Renal cortex interstitium (tissue), 11 donors: ENCODE measurements at regions not wholly inside any gene's neighbourhood (a gene's known extent, or its start where the extent isn't known, plus 50 kb on each side); places are given as distances from the start of the nearest gene placed in this dataset.

Experiments
- DNase-seq, 11 donors: peaks; one replicate each; pipeline ENCODE4 v3.0.0-alpha.2; 2013; ENCODE audit warnings: low read depth in 9 of 11, low spot score in 4 of 11; ENCODE audit errors: extremely low read depth in 1 of 11

DNA sequence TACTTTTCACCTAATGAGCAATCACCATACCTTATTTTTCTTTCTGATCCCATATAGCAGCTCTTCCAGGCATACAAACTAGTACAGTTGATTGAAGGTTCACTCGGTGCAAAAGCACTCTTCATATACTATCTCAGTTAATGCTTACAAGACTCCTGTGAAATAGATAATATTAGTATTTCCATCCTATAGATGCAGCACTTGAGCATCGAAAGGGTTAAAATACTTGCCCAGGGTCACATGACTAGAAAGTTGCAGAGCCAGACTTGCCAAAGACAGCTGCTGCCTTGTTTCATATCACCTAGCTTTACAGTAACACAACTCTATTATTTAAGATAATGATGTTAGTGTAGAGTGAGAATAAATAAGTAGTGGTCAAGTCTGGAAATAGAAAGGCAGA, 466.0 kb upstream of the TNP1 start:
- DNase-seq, result no peak

DNA sequence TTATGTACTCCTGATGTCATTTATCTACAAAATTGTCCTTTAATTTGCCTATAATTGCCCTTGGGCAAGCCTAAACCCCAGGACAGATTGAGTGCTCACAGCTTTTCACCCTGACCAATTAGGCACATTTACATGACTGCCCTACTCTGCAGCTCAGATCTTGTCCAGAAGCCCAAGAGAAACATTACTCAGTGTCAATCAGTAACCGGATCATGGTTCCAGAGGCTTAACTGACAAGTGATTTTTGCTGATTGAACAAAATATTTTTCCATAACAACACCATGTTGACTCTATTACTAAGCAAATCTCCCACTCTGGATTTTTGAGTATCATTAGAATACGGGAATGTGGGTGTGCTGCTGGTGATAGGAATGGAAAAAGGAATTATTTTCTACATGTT, 465.4 kb upstream of the TNP1 start:
- DNase-seq, result no peak

DNA sequence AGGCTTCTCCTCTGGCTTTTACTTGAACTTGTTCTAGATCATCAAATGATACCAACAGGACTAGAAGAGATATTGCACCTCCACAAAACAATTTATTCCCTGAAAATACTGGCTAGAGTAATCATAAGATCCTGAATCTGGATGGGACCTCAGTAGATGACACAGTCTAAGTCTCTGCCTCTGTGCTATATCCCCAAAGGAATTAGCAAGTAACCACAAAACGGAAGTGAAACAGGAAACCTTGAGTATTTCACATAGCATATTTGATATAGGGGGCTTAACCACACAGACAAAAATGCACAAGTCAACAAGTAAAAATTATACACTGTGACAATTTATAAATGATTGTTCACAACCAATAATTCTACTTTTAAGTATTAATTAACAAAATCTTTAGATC, 456.9 kb upstream of the TNP1 start:
- DNase-seq, result no peak

DNA sequence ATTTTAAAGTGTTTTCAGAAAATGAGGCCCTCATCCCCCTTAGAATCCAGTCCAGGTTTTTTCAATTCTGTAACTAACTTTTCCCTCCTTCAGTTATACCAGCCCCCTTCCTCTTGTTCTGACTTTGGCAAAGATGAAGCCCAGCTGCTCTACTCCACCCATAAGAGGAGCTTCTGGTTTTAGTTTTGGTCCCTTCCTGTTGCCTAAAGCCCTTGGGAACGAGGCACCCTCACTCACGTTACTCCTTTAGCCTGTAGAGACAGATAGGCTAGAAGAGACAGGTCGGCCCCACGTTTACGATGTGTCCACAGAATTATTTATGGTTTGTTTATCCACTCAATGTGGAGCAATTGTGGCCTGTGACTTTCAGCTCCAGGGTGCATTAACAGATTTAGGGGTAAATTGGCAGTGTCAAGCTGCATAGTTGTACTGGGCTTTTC, 454.2 kb upstream of the TNP1 start:
- peak in 6 of 11 donors; percentile 20 to 54 (median 42) for DNase-seq

DNA sequence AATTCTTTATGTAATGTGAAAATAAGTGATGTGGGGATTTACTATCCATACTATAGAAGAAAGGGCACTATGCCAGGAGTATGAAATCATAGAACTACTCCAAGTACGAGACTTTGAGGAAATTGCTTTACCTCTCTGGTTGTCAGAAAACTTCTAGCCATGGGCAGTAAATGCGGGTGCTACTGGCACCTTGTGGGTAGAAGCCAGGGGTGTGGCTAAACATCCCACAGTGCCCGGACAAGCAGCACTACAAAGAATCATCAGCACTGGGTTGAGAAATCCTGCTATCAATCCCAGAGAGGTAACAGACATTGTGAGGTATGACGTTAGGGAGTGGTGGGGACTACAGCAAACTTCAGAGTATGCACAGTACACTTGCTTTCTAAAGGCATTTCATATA, 453.5 kb upstream of the TNP1 start:
- no peak for DNase-seq

DNA sequence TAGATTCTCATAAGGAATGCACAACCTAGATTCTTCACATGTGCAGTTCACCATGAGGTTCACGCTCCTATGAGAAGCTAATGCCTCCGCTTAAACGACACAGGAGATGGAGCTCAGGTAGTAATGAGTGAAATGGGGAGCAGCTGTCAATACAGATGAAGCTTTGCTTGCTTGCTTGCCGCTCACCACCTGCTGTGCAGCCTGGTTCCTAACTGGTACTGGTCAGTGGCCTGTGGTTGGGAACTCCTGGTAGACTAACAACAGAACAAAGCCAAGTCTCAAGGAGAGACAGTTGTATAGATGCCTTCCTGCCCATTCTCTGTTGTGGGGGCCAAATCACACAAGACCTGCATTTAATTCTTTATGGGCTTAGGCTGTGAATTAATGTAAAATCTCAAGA, 449.2 kb upstream of the TNP1 start:
- DNase-seq, result no peak

DNA sequence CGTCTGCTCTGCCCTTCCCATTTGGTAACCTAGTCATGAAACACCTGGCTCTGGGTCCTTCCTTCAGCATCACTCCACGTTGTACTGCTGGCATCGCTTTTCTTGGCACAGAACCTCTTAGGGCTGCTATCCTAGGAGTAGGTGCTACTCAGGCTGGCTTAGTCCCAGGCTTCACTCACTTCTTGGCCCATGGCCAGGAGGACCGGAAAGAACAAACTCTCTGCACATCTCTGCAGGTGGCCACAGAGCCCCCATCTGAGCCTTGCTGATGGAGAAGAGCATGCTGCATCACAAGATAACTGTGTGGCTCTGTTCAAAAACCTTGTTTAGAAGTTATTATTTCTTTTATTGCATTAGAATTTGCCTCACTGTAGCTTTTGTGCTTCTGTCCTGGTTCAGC, 447.2 kb upstream of the TNP1 start:
- no peak for DNase-seq

DNA sequence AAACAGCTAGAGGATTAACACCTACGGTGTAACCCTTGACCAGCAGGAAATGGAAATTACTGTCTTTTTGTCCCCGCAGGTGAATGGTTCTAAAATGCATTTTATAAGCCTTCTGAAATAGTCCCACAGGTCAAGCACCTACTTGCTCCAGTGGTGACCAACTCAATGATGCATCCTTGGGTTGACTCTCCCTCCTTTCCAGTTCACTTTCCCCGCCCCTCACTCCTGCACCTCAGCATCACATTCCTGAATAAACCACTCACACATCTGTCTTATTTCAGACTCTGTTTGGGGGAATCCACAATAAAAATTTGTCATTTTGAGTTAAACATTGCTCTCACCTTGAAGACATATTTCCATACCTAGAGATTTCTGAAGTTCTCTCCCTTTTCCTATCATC, 446.0 kb upstream of the TNP1 start:
- no peak for DNase-seq

DNA sequence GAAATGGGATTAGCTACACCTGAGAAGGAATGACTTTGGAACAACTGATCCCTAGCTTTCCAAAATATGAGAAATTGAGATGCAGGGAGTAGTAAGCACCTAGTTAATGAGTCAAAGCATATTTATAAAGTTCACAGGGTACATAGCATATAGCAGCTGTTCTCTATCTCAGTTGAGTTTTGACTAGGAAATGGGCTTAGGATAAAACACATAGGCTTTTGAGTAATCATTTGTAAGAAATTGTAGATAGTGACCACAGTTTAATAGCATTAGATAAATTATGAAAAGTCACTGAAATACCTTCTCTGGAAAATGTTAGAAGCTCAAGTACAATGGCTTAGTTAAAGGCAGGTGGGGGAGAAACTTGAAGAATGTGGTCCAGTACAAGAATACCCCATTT, 444.7 kb upstream of the TNP1 start:
- DNase-seq, result no peak

DNA sequence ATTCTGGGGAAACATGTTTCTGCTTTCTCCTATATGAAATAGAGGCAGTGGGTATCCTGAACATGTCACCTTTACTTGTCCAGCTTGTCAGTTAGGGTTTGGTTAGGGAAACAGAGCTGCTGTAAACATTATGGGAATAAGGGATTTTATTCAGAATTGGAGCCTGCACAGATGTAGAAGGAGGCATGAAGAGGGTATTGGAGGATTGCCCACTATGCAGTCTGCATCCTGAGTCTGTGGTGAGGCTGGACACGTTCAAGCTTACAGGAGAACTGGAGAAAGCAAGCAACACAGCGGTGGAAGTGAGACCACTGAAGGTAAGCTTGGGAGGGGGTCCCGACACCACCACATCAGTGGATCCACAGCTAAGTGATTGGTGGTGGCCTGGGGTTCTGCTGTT, 443.0 kb upstream of the TNP1 start:
- DNase-seq, result no peak

DNA sequence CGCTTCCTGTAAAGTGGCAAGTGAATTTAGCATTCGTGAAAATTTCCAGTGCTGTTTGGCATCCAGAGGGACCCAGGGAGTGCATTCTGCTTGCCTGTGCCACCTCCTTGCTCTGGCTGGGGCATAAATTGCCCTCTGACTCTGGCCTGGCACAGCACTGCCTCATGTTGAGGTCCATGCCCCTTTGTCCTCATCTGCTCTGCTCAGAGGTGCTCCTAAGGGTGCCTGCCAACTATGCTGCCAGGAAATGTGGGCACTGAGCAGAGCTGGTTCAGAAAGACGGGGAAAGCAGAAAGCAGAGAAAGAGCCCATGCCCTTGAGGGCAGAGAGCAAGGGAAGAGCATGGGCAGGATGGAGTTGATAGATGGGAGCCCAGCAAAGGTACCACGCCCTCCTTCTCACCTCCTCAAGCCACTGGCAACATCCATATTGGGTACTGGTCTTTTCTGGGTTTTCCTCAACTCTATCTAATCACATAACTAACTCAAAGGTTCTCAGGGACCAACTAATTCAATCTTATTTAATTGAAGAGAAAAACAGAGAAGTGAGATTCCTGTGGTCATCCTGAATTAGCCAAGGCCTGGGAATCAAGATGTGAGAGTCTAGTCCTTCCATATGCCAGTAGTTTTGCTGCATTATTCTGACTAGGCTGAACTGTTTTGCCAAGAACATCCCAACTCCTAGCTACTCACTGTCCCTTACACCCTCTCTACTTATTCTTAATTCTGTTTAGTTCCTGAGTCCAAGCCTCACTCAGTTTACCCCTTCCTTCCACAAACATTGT, 441.5 kb upstream of the TNP1 start:
- DNase-seq, result no peak

DNA sequence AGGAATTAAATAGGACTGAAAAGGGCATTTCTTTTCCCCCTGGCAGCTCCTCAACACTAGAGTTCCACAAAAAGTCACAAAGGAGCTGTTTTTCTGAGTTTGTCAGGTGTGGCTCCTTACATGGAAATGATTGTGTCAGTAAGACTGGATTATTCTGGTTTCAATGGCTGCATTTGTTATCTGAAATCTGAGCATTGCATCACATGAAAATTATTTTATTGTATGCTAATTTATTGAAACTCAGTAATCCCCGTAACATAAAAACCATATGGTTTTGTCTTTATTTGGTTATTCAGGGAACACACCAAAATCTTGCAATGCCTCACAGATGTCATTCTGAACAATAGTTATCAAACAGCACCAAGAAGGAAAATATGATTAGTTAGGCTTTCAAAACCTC, 439.7 kb upstream of the TNP1 start:
- DNase-seq, result no peak

DNA sequence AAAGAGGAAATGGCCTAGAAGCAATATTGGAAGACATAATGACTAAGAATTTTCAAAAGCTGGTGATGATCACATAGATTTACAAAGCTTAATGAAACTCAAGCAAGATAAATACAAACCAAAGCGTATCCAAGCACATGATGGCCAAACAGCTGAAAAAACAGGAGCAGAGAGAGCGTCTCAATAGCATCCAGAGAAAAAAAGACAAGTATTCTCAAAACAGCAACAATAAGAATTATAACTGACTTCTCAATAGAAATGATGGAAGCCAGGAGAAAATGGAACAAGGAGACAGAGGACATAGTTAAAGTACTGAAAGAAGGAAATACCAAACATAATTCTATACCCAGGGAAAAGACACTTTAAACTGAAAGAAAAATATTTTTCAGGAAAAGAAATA, 437.2 kb upstream of the TNP1 start:
- DNase-seq, result no peak

DNA sequence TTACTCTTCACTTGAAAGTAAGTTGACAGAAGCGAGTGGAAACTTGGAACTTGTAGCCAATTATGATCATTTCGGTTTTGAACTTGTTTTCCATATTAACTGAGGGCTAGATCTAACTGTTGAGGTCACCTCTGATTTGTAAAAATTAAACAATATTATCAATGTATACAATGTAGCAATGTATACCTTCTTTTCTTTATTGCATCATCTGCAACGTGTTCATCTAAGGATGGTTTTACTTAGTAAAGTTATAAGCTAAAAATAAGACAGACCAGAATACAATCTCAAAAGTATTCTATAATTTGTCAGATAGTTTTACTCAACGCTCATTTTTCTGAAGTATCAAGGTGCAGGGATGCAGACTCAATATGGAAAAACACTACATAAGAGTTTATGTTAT, 435.0 kb upstream of the TNP1 start:
- no peak for DNase-seq

DNA sequence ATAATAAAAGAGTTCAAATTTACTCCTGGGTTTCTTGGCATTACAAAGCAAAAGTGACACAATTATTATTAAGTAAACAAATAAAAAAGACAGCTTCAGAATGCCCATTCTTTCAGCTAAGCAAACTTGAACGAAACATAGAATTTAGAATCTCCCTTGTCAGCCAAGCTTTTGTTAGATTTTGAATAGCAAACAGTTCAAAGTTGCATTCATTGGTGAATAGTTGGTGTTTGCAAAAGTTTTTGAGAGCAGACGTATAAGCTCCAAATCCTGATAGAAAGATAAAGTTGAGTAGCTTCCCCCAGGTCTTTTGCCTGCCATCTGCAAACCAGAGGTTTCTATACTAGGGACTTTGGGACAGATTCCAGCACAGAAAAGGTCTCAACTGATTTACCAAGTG, 434.3 kb upstream of the TNP1 start:
- DNase-seq, result no peak

DNA sequence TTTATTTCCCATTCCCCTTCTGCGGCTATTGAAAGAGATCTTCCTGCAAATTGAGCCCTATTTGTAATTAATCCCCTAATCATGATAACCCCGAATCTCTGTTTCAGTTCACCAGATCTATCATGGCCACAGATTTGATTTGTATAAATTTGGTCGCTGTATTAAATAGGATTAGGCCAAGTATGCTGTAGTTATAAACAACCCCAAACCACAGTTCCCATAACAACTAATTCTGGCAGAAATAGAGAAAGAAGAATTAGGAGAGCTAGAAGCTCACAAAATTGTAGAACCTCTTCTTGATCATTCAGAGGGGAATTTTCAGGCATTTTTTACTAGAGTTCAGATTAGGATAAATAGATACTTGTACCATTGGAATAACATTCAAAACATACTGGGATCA, 433.7 kb upstream of the TNP1 start:
- DNase-seq, result no peak

DNA sequence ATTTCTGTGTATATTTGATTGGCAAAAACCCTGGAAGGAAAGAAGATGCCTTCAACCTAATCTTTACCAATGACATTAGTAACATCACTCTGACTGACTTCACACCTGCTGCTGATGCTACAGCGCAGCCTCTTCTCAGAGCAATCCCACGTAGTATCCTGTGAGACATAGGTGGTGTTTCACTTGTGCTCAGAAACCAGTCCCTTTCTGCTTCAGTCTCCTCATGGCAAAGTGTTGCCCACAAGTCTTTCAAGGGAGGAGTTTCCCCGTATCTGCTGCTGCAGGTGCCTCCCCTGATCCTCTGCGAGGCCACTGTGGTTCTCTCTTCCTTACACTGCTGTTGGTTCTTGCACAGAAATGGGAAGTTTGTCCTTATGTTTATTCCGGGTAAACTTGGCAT, 433.2 kb upstream of the TNP1 start:
- no peak for DNase-seq

DNA sequence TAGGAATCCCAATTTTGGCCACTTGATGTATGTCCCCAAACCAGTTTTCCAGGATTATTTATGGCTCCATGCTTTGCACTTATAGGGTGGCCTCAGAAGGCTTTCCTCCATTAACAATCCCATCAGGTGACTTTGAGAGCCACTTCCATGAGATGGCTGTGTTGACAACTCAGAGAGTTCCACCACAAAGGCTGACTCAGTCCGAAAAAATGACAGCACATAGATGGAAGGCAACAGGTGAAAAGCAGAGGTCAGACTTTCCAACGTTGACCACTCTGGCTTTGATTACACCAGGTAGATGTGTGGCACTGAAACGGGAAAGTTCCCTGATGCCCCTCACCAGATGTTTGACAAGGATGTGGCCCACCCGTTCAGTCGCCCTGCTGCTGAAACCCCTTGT, 431.4 kb upstream of the TNP1 start:
- no peak for DNase-seq

DNA sequence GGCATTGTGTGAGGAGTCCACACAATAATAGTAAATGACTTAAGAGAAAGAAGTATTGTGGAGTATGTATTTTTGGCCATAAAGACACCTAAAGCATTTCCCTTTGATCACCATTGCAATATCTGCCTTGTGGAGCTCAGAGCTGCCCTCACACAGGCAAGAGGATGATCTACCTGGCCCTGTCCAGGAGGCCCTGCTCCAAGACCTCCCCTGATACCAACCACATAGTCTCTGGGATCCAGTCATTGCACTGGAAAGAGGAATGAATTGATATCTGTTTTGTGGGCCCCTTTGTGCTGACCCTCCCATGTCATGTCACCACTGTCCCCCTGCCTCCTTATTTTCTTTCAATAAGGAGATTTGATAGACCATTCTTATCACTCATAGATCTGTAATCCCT, 430.6 kb upstream of the TNP1 start:
- DNase-seq, result no peak

DNA sequence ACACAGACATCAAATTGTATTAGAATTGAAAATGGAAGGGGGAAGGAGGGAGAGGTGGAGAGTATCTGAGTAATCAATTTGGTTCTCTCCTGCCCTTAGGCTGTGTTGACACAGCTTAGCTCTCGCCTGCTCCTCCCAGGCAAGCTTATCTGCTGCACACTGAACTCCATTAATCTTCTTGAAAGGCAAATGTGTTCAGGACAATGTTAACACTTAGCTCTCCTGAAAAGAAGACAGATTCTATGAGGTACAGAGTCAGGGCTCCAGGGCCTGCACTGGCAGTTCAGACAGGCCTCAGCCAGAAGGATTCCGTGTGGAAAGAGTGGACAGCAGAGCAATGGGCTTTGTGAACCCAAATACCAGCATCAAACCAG, 430.0 kb upstream of the TNP1 start:
- DNase-seq, result peak in 1 of 11 donors; percentile 34

DNA sequence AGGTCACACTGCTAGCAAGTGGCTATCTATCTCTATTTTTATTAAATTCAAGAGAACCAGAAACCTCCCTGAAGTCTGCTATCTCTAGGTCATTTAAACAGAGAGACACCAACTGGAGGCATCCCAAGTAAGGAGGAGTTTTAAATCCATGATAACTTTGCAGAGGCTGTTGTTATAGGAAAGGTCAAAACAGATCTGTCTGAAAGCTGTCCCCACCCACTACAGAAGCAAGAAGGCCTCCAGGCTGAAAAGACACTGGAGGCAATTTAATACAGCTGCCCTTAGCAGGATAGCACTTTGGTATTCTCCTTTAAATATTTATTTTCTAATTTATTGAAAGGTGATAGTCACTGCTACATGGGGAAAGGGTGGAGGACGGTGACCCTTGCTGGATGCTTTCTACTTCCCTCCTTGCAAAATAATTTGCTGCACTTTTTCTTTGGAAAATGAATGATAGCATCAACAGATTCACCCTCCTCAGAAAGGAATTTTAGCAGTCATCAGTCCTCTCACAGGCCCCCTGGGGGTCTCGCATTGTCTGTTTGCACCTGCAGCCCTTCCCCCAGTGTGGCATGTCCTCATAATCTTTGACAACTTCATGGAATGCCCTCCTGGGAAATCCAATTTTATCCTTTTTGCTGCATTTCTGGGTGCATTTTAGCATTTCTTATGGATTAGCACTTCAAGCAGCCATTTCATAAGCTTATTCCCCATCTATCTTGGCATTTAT, 429.5 kb upstream of the TNP1 start:
- DNase-seq, result no peak
